ENCODE measurements at regions not wholly inside any gene's neighbourhood (a gene's known extent, or its start where the extent isn't known, plus 50 kb on each side); places are given as distances from the start of the nearest gene placed in this dataset.

- WGBS, 2 donors: 8 to 17% methylated on average over 1 of the region's 1 CpG
- H3K36me3 ChIP-seq: no peaks in the 10 kb centered on the region
- intact Hi-C loops (cut with DNase I): no loop called here
- no peaks in the 10 kb centered on the region for H3K4me1 ChIP-seq
- H3K27ac ChIP-seq: no peak overlapping the region
- H3K9me3 ChIP-seq: no peaks in the 10 kb centered on the region
- H3K27me3 ChIP-seq: no peaks in the 10 kb centered on the region
- no peak for DNase-seq
- no peak overlapping the region for H3K4me3 ChIP-seq
- TF ChIP-seq EP300 (IDR thresholded peaks at IDR 0.05) (no peak), POLR2AphosphoS5 (IDR thresholded peaks at IDR 0.05) (no peak), POLR2A (IDR thresholded peaks at IDR 0.05) (no peak), CTCF (IDR thresholded peaks at IDR 0.05) (no peak)
Observed at GRCh38 chr4:43816116-43816515, 632.5 kb downstream of the KCTD8 start.

GRCh38 chr4:43822621-43823020 is 626.0 kb downstream of the KCTD8 start:
- no peak for TF ChIP-seq POLR2A (IDR thresholded peaks at IDR 0.05)
- no peak for TF ChIP-seq EP300 (IDR thresholded peaks at IDR 0.05)
- no peak for TF ChIP-seq POLR2AphosphoS5 (IDR thresholded peaks at IDR 0.05)
- no peak for TF ChIP-seq CTCF (IDR thresholded peaks at IDR 0.05)
- intact Hi-C loops (cut with DNase I): no loop called here
- WGBS, 2 donors: 74 to 81% methylated on average over 2 of the region's 2 CpGs
- Histone ChIP-seq H3K9me3 (peaks cover 0 to 7% (median 0%) of the 10 kb centered on the region in 4 donors), H3K4me1 (no peaks in the 10 kb centered on the region), H3K36me3 (no peaks in the 10 kb centered on the region), H3K27ac (no peak overlapping the region), H3K27me3 (no peaks in the 10 kb centered on the region), H3K4me3 (no peak overlapping the region)
- no peak for DNase-seq

GRCh38 chr4:43835869-43836268 is 612.7 kb downstream of the KCTD8 start:
- H3K27me3 ChIP-seq: no peaks in the 10 kb centered on the region
- TF ChIP-seq CTCF (IDR thresholded peaks at IDR 0.05) (no peak), POLR2A (IDR thresholded peaks at IDR 0.05) (no peak), POLR2AphosphoS5 (IDR thresholded peaks at IDR 0.05) (no peak), EP300 (IDR thresholded peaks at IDR 0.05) (no peak)
- no peak overlapping the region for H3K4me3 ChIP-seq
- DNase-seq: no peak
- H3K36me3 ChIP-seq: no peaks in the 10 kb centered on the region
- peaks cover 0 to 3% (median 0%) of the 10 kb centered on the region in 4 donors for H3K9me3 ChIP-seq
- H3K4me1 ChIP-seq: no peaks in the 10 kb centered on the region
- intact Hi-C loops (cut with DNase I): no loop called here
- no peak overlapping the region for H3K27ac ChIP-seq

- no peaks in the 10 kb centered on the region for H3K27me3 ChIP-seq
- peaks cover 0 to 3% (median 0%) of the 10 kb centered on the region in 4 donors for H3K9me3 ChIP-seq
- no peak overlapping the region for H3K27ac ChIP-seq
- H3K36me3 ChIP-seq: no peaks in the 10 kb centered on the region
- H3K4me3 ChIP-seq: no peak overlapping the region
- intact Hi-C loops (cut with DNase I): no loop called here
- DNase-seq: no peak
- H3K4me1 ChIP-seq: no peaks in the 10 kb centered on the region
- no peak for TF ChIP-seq EP300 (IDR thresholded peaks at IDR 0.05)
- TF ChIP-seq POLR2A (IDR thresholded peaks at IDR 0.05): no peak
- no peak for TF ChIP-seq POLR2AphosphoS5 (IDR thresholded peaks at IDR 0.05)
- TF ChIP-seq CTCF (IDR thresholded peaks at IDR 0.05): no peak
Observed at GRCh38 chr4:43837171-43837570, 611.4 kb downstream of the KCTD8 start.

- Histone ChIP-seq H3K27ac (no peak overlapping the region), H3K4me1 (no peaks in the 10 kb centered on the region), H3K36me3 (no peaks in the 10 kb centered on the region), H3K27me3 (no peaks in the 10 kb centered on the region), H3K9me3 (peaks cover 0 to 3% (median 0%) of the 10 kb centered on the region in 4 donors), H3K4me3 (no peak overlapping the region)
- TF ChIP-seq POLR2A (IDR thresholded peaks at IDR 0.05) (no peak), EP300 (IDR thresholded peaks at IDR 0.05) (no peak), POLR2AphosphoS5 (IDR thresholded peaks at IDR 0.05) (no peak), CTCF (IDR thresholded peaks at IDR 0.05) (no peak)
- DNase-seq: no peak
- intact Hi-C loops (cut with DNase I): no loop called here
Observed at GRCh38 chr4:43837604-43838003, 611.0 kb downstream of the KCTD8 start.

Measured in sigmoid colon (tissue), 6 donors.